SJCRH30 (cell line): ENCODE measurements at regions not wholly inside any gene's neighbourhood (a gene's known extent, or its start where the extent isn't known, plus 50 kb on each side); places are given as distances from the start of the nearest gene placed in this dataset.

Experiments used
- DNase-seq, 2 experiments: peaks; one replicate each; pipeline ENCODE4 v3.0.0-alpha.2; 2015 to 2020
- H3K27ac ChIP-seq: fragments of 250-450 bp; sonication (Bioruptor Pico); 2 replicates; pipeline ENCODE4 v1.5.1; 2020; ENCODE audit warnings: mild to moderate bottlenecking, moderate library complexity
- H3K27me3 ChIP-seq: fragments of 250-450 bp; sonication (Bioruptor Pico); 2 replicates; pipeline ENCODE4 v1.5.1; 2020; ENCODE audit warnings: mild to moderate bottlenecking, moderate library complexity
- H3K36me3 ChIP-seq: fragments of 250-450 bp; sonication (Bioruptor Pico); 2 replicates; pipeline ENCODE4 v1.5.1; 2020; ENCODE audit warnings: mild to moderate bottlenecking, moderate library complexity
- H3K4me1 ChIP-seq: fragments of 250-450 bp; sonication (Bioruptor Pico); 2 replicates; pipeline ENCODE4 v1.5.1; 2020; ENCODE audit warnings: mild to moderate bottlenecking, moderate library complexity
- H3K4me3 ChIP-seq: fragments of 250-450 bp; sonication (Bioruptor Pico); 2 replicates; pipeline ENCODE4 v1.5.1; 2020; ENCODE audit warnings: mild to moderate bottlenecking, moderate library complexity
- H3K9me3 ChIP-seq: fragments of 250-450 bp; sonication (Bioruptor Pico); replicated peaks from 2 replicates; pipeline ENCODE4 v1.5.1; 2020; ENCODE audit warnings: mild to moderate bottlenecking, moderate library complexity

DNA sequence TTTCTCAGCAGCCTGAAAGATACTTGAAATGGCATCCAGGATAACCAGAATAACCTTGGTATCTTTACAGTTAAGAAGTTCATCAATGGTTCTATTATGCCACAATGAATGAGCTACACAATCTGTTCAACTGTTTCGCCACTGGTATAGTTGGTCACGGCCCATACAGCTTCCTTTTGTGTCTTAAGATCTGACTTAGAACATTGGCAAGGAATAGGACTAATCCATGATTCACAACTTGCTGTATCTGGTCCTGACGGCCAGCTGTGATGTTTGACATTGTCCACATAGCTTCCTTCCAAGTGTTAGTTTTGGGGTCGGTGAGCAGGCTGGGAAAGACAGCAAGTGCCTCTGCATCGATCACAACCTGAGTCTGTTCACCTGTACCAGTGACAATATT is 113.3 kb upstream of the RAD23B start:
- H3K4me3 ChIP-seq: no peak overlapping the region
- H3K9me3 ChIP-seq: no peaks in the 10 kb centered on the region
- DNase-seq: no peak
- no peaks in the 10 kb centered on the region; the same call in 1 of the 2 replicates for H3K27me3 ChIP-seq
- no peaks in the 10 kb centered on the region for H3K4me1 ChIP-seq
- H3K36me3 ChIP-seq: no peaks in the 10 kb centered on the region
- H3K27ac ChIP-seq: no peak overlapping the region

DNA sequence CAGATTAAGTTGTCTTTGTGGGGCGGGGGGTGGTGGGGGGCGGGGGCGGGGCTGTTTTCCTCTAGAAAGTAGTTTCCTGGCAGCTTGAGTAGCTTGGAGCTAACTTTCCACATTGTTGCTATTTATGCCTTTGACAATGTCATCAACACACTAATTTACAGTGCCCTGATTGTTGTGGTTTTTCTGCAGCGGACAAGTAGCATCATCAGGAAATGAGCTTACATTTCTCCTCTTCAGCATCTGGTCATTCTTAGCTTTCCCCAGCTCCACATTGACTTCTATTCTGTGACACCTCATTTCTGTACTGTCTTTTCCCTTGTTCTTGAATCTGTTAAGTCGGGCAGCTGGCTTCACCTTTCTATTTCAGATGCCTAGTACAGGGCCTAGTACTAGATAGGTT is 112.3 kb upstream of the RAD23B start:
- no peaks in the 10 kb centered on the region for H3K36me3 ChIP-seq
- no peak for DNase-seq

DNA sequence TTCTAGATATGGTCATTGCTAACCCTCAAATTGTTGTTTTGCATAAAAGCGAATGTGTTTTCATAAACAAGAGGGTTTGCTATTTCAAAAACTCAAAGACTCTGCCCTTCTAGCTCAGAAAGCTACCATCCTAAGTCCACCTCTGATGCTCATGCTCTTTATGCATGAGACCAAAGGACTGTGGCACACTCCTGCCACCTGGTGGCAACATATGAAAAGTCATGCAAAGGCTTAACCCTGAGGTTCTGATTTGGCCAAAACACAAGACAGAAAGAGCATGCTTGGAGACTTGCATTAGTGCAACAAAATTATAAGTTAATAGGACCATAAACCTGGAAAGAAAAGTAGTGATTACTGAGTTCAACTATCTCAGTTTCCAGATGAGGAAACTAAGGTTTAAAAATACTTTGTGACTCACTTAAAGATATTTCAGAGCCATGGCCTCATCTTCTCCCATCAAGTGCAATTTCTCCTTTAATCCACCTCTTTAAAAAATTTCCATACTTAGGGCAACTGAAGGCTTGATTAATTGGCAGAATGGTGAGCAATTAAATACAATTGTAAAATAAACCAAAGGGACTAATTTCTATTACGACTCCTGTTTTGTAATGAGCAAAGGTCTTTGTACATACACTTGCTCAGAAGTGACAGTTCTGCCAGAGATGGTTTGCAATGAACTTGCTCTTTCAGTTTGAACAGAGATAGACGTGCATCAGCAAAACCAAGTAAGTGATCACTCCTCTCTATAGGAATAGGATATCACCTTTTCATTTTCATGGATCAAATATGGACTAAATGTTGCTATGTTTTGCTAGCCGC is 110.7 kb upstream of the RAD23B start:
- H3K27ac ChIP-seq: no peak overlapping the region
- H3K9me3 ChIP-seq: no peaks in the 10 kb centered on the region
- H3K36me3 ChIP-seq: no peaks in the 10 kb centered on the region
- H3K27me3 ChIP-seq: no peaks in the 10 kb centered on the region
- H3K4me1 ChIP-seq: no peaks in the 10 kb centered on the region
- DNase-seq: peak; percentile 64 to 89
- no peak overlapping the region for H3K4me3 ChIP-seq

More for the DNA sequence above, 112.3 kb upstream of the RAD23B start:
- Histone ChIP-seq H3K27ac (no peak overlapping the region), H3K9me3 (no peaks in the 10 kb centered on the region), H3K4me1 (no peaks in the 10 kb centered on the region), H3K27me3 (no peaks in the 10 kb centered on the region; the same call in 1 of the 2 replicates), H3K4me3 (no peak overlapping the region)

DNA sequence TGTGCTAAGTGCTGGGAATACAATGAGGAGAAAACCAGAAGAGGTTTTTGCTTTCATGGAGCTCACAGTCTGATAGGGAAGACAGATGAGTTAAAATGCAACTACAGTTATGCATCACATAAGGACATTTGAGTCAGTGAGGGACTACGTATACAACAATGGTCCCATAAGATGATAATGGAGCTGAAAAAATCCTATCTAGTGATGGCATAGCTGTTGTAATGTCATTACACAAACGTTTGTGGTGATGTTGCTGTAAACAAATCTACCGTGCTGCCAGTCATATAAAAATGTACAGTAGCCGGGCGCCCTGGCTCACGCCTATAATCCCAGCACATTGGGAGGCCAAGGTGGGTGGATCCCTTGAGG is 110.1 kb upstream of the RAD23B start:
- Histone ChIP-seq H3K27ac (no peak overlapping the region), H3K36me3 (no peaks in the 10 kb centered on the region), H3K4me1 (no peaks in the 10 kb centered on the region), H3K27me3 (0 out of 2 replicates have a peak, but pooled peaks cover 3% of the 10 kb centered on the region), H3K4me3 (no peak overlapping the region), H3K9me3 (no peaks in the 10 kb centered on the region)
- no peak for DNase-seq

DNA sequence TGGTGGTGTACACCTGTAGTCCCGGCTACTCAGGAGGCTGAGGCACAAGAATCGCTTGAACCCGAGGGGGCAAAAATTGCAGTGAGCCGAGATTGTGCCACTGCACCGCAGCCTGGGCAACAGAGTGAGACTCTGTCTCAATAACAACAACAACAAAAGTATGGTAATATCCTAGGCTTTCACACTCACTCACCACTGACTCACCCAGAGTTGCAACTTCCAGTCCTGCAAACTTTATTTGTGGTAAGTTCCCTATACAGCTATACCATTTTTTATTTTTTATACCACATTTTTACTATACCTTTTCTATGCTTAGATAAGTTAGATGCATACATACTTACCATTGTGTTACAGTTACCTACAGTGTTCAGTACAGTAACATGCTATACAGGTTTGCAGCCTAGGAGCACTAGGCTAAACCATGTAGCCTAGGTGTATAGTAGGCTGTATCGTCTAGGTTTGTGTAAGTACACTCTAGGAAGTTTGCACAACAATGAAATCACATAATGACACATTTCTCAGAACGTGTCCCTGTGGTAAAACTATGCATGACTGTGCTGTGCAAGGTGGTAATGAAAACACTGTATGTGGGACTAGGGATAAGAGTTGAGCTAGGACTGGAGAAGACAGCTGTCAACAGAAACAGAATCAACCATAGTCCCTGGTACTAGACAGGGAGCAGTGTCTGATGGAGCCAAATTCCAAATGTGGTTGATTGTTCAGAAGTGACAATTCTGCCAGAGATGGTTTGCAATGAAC is 109.5 kb upstream of the RAD23B start:
- H3K4me1 ChIP-seq: no peaks in the 10 kb centered on the region
- no peak overlapping the region for H3K27ac ChIP-seq
- H3K9me3 ChIP-seq: no peaks in the 10 kb centered on the region
- H3K4me3 ChIP-seq: no peak overlapping the region
- H3K36me3 ChIP-seq: no peaks in the 10 kb centered on the region
- no peak for DNase-seq
- 0 out of 2 replicates have a peak, but pooled peaks cover 4% of the 10 kb centered on the region for H3K27me3 ChIP-seq

DNA sequence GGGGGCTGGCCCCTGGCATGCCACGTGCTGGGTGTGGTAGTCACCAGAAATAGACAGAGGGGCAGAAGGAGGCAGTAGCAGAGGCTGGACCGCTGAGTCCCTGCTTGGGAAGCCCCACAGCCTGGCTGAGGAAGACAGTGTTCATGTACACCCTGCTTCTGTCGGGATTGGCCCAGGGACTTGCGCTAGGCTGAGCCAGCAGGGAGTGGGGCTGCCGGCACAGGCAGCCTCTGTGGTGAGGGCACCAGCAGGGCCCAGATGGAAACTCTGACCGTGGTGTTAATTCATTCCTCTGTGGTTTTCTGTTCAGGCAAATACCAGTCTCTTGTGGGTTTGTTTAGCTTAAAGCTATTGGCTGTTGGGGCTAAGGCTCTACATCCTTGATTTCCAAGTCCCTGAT is 108.6 kb upstream of the RAD23B start:
- H3K4me3 ChIP-seq: no peak overlapping the region
- H3K9me3 ChIP-seq: no peaks in the 10 kb centered on the region
- no peak overlapping the region for H3K27ac ChIP-seq
- H3K27me3 ChIP-seq: 0 out of 2 replicates have a peak, but pooled peaks cover 4% of the 10 kb centered on the region
- peak in 1 of 2 experiments; percentile 10 for DNase-seq
- H3K36me3 ChIP-seq: no peaks in the 10 kb centered on the region
- no peaks in the 10 kb centered on the region for H3K4me1 ChIP-seq

DNA sequence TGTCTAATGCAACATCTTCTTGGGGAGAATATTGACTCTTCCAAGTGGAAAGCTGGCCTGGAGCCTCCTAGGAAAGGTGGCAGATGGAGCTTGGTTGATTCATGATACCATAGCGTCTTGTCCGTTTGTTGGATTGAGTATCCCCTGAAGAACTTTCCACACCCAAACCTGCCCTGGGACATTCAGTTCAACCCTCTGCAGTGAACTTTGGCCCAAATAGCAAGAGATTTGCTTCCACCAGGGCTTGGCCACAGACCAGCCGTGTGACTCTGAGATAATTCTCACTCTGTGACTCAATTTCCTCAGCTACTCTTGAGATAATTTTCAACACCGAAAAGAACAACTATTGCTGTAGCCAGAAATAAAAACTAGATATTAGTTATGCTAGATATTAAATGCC is 108.0 kb upstream of the RAD23B start:
- Histone ChIP-seq H3K36me3 (no peaks in the 10 kb centered on the region), H3K9me3 (no peaks in the 10 kb centered on the region), H3K4me1 (no peaks in the 10 kb centered on the region), H3K4me3 (no peak overlapping the region), H3K27ac (no peak overlapping the region), H3K27me3 (0 out of 2 replicates have a peak, but pooled peaks cover 4% of the 10 kb centered on the region)
- no peak for DNase-seq

DNA sequence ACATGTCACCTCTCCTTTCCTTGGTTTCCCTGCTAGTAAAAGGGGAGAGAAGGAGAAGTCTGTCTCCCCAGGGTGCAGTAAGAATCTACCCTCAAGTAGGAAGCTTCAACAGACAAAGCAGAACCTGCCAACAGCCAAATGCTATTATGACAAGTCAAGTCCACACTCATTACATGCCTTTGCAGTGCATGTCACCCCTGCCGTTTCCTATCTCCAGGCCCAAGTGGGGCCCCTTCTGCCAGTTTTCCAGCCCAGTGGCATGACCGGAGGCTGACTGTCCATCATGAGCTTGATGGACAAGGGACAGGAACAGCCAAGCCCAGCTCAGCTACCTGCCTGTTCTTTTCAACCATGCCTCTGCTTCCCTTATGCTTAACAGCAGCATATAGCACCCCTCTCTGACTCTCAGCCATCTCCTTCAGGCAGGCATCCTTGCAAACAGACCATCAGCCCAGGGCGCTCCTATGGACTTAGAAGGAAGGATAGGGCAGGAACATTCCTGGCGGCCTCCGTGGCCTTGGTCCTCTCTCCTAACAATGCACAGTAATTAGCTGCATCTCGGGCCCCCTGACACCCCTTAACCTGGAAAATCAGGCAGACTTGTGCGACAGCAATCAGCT is 107.2 kb upstream of the RAD23B start:
- Histone ChIP-seq H3K4me3 (no peak overlapping the region), H3K27ac (no peak overlapping the region), H3K36me3 (no peaks in the 10 kb centered on the region), H3K4me1 (no peaks in the 10 kb centered on the region), H3K9me3 (no peaks in the 10 kb centered on the region), H3K27me3 (0 out of 2 replicates have a peak, but pooled peaks cover 4% of the 10 kb centered on the region)
- no peak for DNase-seq

DNA sequence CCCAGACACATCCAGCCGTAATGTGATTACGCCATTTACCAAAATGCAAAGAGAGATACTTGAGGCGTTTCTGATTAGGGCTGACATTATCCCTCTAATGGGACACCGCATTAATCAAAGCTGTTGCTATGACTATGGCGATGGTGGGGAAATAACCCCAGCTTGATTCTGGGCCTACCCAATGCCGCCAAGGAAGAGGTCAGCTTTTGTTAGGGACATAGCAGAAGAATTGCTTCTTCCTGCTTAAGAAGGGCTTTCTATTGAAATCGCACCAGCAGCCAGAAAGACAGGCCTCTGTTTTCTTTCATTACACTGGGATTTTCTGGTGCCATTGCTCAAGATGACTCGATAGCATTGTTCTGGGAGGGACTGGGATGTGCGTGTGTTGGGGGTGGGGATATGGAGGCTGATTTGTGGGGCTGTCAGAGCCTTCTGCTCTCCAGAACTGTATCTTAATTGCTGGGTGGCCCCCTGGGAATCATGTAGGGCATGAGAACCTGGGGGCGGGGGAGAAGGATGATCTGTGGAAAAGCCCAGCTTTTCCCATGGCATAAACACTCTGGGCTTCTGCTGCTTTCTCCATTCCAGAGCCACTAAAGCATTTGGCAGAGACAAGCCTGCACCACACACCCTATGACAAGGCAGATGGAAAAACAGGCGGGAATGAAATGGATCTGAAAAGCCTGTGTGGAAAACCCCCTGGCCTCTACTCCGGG is 106.5 kb upstream of the RAD23B start:
- Histone ChIP-seq H3K9me3 (no peaks in the 10 kb centered on the region), H3K27ac (no peak overlapping the region)
- DNase-seq: no peak

DNA sequence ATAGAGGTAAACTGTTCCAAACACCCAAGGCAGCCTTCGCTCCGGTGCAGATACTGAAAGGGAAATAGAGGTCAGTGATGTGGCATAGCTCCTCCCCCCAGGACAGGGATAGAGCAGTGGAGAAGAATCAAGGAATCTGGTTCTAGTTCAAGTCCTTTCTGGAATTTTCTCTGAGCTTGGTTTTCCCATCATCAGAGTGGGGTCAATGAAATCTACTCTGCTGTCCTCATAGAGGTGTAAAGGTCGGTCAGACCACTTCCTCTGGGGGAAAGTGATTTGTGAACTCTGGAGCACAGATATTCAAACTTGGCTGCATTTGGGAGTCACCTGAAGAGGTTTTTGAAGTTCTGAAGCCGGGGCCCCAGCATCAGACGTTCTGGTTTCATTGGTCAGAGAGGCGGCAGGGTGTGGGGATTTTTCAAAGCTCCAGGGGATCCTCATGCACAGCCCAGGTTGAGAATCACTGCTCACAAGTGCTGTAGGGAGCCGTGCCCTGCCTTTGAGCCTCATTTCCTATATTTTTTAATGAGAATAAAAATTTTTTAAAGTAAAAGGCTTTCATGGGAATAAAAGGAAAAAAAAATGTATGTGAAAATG is 105.7 kb upstream of the RAD23B start:
- no peak overlapping the region for H3K4me3 ChIP-seq
- no peaks in the 10 kb centered on the region for H3K36me3 ChIP-seq
- no peak for DNase-seq
- H3K4me1 ChIP-seq: no peaks in the 10 kb centered on the region
- H3K27ac ChIP-seq: no peak overlapping the region
- peaks cover 2% of the 10 kb centered on the region; the same call in 1 of the 2 replicates for H3K9me3 ChIP-seq
- 0 out of 2 replicates have a peak, but pooled peaks cover 4% of the 10 kb centered on the region for H3K27me3 ChIP-seq

More for the DNA sequence above, 106.5 kb upstream of the RAD23B start:
- Histone ChIP-seq H3K4me1 (no peaks in the 10 kb centered on the region), H3K27me3 (0 out of 2 replicates have a peak, but pooled peaks cover 4% of the 10 kb centered on the region), H3K4me3 (no peak overlapping the region), H3K36me3 (no peaks in the 10 kb centered on the region)

DNA sequence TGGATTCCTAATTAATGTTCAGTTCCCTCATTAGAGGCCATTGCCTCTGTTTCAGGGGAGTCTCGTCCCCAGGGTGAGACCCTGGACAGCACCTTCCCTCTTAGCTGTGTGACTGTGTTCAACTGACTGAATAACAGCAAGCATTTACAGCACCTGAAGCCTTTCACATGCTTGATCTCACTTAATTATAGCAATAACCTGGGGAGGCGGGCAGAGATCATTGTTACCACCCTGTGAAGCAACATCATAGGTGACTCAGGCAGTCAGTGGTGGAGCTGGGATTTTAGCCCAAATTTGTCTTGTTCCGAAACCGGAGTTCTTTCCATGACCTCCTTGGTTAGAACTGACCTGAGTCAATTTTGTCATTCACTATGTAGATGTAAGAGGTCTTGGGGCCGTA is 105.2 kb upstream of the RAD23B start:
- H3K4me3 ChIP-seq: no peak overlapping the region
- no peak for DNase-seq
- peaks cover 5% of the 10 kb centered on the region; the same call in 1 of the 2 replicates for H3K9me3 ChIP-seq
- 0 out of 2 replicates have a peak, but pooled peaks cover 4% of the 10 kb centered on the region for H3K27me3 ChIP-seq
- no peaks in the 10 kb centered on the region for H3K36me3 ChIP-seq
- no peak overlapping the region for H3K27ac ChIP-seq
- no peaks in the 10 kb centered on the region for H3K4me1 ChIP-seq

DNA sequence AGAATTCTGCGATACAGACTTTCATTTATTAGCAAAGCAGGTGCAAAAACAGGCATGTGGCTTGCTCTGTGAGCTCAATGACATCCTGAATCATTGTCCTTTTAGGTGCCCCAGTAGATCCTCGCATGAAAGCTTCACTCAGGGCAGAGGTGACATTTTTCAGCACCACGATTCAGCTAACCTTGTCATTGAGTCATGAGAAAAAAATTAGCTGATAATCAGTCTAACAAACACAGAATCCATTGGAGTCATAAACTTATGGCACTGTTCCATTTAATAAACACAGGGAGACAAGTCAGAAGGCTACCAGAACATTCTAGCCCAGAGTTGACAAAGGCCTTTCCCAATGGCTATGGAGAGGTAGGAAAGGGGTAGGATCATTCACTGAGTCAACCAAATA is 104.8 kb upstream of the RAD23B start:
- Histone ChIP-seq H3K4me3 (no peak overlapping the region), H3K27ac (no peak overlapping the region), H3K9me3 (peaks cover 5% of the 10 kb centered on the region), H3K36me3 (no peaks in the 10 kb centered on the region), H3K27me3 (0 out of 2 replicates have a peak, but pooled peaks cover 4% of the 10 kb centered on the region), H3K4me1 (no peaks in the 10 kb centered on the region)
- DNase-seq: no peak

DNA sequence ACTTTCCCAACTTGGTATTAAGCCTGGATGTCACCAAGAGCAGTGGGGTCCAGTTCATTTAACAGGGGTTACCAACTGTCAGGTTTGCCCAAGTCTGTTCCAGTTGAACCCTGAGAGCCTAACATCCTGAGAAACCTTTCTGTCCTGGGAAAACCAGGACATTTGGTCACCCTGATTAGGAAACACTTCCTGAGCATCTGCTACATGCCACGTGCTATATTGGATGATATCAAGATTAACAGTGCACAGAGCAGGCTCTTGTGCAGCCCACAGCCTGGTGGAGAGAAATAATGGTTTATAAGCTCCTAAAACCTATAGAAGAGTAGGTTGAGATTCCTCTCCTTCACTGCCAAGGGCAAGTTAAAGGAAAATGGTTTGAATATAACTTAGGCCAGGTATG is 102.9 kb upstream of the RAD23B start:
- DNase-seq: no peak
- Histone ChIP-seq H3K27ac (no peak overlapping the region), H3K4me3 (no peak overlapping the region), H3K4me1 (no peaks in the 10 kb centered on the region), H3K9me3 (peaks cover 5% of the 10 kb centered on the region), H3K36me3 (no peaks in the 10 kb centered on the region), H3K27me3 (0 out of 2 replicates have a peak, but pooled peaks cover 4% of the 10 kb centered on the region)

DNA sequence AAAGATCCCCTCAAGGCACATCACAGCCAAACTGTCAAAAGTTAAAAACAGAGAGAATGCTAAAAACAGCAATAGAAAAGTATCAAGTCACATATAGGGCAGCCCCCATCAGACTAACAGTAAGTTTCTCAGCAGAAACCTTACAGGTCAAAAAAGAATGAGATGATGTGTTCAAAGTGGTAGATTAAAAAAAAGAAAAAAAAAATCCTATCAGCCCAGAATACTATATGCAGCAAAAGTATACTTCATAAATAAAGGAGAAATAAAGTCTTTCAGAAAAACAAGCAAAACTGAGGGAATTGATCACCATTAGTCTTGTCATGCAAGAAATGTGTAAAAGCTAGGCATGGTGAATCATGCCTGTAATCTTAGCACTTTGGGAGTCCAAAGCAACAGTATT is 99.9 kb upstream of the RAD23B start:
- H3K27ac ChIP-seq: no peak overlapping the region
- H3K27me3 ChIP-seq: no peaks in the 10 kb centered on the region
- no peaks in the 10 kb centered on the region for H3K4me1 ChIP-seq
- peaks cover 5% of the 10 kb centered on the region for H3K9me3 ChIP-seq
- no peak overlapping the region for H3K4me3 ChIP-seq
- DNase-seq: no peak
- no peaks in the 10 kb centered on the region for H3K36me3 ChIP-seq
